GM21717 (cell line): ENCODE measurements at regions not wholly inside any gene's neighbourhood (a gene's known extent, or its start where the extent isn't known, plus 50 kb on each side); places are given as distances from the start of the nearest gene placed in this dataset.

Source experiments
- ATAC-seq: cut with Tn5 transposase; IDR thresholded peaks from one replicate; pipeline ENCODE4 v1.9.1; 2021; ENCODE audit warnings: mild to moderate bottlenecking, moderate library complexity; ENCODE audit not compliant: unreplicated experiment

GRCh38 chr3:164186095-164186494 is 892.2 kb downstream of the SI start:
- ATAC-seq, result no peak

DNA sequence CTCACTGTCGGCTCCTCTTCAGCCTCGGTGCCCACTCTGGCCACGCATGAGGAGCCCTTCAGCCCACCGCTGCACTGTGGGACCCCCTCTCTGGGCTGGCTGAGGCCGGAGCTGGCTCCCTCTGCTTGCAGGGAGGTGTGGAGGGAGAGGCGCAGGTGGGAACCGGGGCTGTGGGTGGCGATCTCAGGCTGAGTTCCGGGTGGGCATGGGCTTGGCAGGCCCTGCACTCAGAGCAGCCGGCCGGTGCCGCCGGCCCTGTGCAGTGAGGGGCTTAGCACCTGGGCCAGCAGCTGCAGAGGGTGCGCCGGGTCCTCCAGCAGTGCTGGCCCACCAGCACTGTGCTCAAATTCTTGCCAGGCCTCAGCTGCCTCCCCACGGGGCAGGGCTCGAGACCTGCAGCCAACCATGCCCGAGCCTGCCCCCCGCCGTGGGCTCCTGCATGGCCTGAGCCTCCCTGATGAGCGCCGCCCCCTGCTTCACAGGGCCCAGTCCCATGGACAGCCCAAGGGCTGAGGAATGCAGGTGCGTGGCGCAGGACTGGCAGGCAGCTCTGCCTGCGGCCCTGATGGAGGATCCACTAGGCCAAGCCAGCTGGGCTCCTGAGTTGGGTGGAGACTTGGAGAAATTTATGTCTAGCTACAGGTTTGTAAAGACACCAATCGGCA is 899.1 kb downstream of the SI start:
- no peak for ATAC-seq

DNA sequence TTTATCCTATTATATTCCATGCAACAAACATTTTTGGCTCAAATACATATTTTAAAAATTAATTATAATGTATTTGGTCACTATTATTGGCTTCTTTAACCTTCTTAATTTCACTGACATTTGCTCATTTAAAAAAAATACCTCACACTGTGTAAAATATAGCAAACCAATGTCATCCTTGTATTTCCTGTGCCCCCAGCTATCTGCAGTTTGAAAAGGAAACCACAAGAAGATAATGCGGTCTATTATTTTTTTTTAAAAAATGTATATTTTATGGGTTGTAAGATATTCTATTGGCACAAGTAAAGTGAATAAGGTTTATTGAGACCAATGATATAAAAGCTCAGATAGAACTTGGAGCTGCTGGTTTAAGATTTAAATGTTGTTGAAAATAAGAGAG is 904.2 kb downstream of the SI start:
- no peak for ATAC-seq

- ATAC-seq, result no peak
Measured at GRCh38 chr3:164155400-164155799, 922.9 kb downstream of the SI start.

DNA sequence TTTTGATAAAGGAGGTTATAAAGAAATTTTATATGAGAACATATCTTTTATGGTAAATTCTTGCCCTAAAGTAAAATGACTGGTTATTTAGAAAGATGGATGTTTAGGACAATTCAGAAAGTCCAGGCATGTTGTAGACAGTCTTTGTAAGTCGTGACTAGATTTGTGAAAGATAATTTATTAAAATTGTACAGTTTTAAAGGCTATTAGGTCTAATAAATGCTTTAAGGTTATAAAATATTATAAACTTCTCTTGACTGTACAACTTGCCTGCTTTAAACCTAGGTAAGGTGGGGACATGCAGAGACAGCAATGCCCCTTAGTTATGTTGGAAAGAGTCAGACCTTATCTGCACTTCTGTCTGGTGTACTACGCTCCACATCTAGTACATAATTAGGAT is 933.5 kb downstream of the SI start:
- ATAC-seq, result no peak

- no peak for ATAC-seq
Measured at GRCh38 chr3:164132878-164133277, 945.4 kb downstream of the SI start.

GRCh38 chr3:164113371-164114332 is 964.6 kb downstream of the SI start:
- ATAC-seq, result no peak

DNA sequence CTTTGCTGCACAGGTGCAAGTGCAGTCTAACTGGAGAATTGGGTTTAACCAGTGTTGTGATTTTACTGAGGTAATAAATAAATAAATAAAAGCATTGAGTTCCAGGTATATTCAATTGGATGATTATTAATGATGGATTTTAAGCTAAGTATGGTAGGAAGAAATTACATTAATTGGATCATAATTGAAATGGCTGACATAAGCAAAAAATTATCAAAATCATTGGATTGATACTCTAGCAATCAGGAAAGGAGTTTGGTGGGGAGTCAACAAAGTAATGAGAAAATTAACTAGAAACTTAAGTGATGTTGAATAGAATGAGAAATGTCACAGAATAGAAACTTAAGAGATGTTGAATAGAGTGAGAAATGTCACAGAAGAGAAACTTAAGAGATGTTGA is 981.9 kb downstream of the SI start:
- no peak for ATAC-seq

- ATAC-seq, result no peak
Measured at GRCh38 chr3:164095949-164096348, 982.3 kb downstream of the SI start.

DNA sequence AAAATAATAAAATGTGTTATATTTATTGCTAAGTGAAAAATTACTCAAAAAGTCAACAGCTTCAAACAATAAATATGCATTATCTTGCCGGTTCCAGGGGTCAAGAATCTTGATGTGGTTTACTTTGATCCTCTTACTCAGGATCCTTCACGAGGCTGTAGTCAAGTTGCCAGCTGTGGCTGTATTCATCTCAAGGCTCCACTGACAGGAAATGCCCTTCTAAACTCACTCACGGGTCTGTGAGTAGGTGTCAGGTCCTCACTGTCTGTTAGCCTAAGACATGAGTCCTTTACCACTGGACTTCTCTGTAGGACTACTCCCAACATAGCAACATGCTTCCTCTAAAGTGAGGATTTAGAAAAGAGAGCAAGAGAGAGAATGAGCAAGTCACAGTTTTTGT is 983.0 kb downstream of the SI start:
- no peak for ATAC-seq

DNA sequence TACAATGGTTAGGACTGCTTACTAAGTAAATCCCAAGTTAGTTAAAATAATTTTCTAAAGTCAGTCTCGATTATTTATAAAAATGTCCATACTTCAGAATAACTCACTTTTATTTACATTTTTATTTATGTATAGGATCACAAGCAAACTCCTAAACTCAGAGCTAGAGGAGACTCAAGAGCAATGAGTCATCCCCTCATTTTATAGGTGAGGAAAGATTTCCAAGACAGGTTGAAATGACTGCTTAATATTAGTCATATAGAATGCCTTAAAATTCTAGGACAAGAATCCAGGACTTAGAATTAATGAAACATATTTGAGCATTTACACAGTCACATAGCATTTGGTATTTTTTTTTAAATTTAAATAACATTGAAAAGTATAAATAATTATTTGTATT is 983.8 kb downstream of the SI start:
- ATAC-seq, result no peak

- ATAC-seq, result no peak
Measured at GRCh38 chr3:164080208-164080607, 998.1 kb downstream of the SI start.

GRCh38 chr3:164064298-164064697 is 1014.0 kb downstream of the SI start:
- no peak for ATAC-seq

DNA sequence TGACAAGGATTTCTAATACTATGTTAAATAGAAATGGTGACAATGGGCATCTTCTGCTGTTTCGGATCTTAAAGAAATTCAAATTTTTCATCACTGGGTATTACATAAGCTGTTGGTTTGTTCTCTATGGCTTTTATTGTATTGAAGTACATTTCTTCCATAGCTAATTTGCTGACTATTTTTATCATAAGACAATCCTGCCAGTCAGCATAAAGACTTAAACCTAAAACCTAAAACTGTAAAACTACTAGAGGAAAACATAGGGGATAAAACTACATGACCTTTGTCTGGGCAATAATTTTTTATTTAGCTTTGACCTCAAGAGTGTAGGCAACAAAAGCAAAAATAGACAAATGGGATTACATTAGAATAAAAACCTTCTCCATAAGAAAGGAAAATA is 1017.4 kb downstream of the SI start:
- ATAC-seq, result no peak

DNA sequence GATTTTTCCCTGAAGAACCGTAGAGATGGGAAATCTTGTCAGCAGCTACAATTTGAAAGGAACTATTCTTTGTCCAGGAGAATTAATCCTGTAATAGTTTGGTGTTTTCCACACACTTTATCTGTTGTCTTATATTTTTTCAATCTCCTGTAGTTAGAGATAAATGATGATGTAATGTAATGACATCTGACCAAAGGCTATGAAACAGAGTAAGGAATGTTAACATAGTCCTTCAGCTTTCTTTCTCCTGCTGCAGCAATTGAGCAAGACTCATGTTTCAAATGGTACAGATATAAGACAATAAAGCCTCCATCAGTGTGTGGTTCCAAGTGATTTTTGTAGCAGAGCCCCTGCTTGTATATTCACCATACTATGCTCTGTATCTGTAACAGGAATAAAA is 1028.4 kb downstream of the SI start:
- ATAC-seq, result no peak

DNA sequence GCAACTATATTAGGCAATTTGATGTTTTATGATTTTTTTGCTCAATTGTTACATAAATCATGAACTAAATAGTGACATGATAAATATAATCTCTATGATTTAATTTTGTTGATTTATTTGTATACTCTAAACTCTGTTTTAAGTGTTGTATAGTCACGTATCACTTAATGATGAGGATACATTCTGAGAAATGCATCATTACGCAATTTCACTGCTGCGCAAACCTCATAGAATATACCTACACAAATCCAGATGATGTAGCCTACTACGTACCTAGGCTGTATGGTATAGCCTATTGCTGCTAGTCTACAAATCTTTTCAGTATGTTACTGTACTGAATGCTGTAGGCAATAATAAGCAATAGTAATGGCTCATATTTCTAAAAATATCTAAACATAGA is 1029.8 kb downstream of the SI start:
- ATAC-seq, result no peak

DNA sequence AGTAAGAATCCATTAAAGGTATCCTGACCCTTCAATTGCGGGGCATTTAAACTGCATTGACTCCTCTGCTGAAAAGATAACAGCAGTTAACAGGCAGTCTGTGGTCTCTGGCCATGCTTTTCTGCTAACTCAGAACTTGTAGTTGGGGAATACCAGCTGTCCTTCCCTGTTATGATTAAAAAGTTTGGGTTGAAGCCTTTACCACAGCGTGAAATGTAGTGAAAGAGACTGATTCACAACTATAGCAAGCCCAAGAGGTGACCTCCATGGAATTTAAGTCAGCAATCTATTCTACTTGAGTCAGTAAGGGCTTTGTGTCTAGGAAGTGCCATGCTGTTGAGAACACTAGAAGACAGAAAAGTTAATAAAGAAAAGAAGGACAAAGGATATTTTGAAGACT is 1037.3 kb downstream of the SI start:
- no peak for ATAC-seq

DNA sequence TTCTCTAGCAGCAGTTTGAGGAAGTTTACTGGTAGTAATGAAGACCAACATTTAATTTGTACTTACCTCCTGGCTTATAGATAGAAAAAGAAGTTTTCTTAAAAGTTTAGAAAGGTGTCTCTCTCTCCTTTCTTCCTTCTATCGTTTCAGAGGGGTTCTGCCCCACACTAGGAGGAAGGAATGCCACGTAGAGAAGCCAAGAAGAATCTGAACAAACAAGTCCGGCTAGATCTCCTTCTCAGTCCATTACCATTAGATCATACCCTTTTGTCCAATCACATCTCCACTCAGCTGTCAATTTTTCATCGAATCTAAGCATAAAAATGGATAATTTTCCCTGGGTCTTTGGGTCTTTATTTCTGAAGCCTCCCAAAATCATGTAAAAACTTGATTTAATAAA is 1048.1 kb downstream of the SI start:
- no peak for ATAC-seq

DNA sequence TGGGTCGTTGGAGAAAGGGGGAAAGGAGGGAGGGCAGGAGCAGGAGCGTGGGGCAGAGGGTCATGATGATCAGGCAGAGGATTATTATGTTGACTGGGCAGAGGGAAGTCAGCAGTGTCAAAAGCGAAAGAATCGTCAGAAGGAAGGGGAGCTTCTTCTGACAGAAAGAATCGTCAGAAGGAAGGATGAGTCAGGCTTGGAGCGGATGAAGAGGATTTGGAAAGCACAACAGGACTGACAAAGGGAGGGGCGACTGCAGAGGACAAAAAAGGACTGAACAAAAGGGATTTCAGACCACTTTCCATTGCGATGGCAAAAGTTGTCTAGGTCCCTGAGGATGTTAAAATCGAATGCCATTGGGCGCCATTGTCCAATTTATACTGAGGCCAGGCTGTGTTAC is 1053.5 kb downstream of the SI start:
- ATAC-seq, result no peak

DNA sequence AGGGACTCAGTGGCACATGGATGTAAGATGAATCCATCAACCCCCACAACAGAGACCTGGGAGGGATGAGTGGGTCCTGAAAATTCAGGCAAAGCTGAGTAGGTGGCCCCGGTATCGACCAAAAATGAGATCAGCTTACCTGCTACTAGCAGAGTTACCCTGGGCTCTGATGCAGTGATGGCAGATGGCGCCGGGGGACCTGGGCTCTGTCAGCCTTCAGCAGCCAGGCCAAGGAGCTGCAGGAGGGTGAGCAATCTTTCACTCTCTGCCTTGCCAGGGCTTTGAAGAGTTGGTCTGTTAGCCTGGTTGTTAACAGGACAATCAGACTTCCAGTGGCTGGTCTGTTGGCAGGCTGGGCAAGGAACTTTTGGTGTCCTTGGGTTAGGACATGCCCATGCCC is 1054.8 kb downstream of the SI start:
- ATAC-seq, result no peak

GRCh38 chr3:164018500-164018899 is 1059.8 kb downstream of the SI start:
- ATAC-seq, result no peak

DNA sequence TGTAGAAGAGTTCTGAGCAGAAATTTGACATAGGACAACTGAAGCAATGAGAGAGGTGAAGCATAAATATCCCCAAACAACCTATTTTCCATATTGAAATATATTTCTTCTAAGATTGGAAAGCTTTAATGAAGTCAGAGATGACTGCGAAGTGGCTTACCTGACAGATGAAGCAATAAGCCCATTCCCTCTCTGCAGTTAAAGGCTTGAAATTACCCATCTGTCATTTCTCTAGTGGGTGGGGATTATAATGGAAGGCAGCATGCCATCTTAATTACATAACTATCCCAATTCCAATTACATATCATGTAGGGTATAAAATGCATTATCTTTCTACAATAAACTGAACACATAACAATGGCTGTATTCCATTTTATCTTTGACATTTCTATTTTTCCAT is 1070.5 kb downstream of the SI start:
- ATAC-seq, result no peak
